Tibial artery (tissue), 4 donors: ENCODE measurements at regions not wholly inside any gene's neighbourhood (a gene's known extent, or its start where the extent isn't known, plus 50 kb on each side); places are given as distances from the start of the nearest gene placed in this dataset.
A peak's percentile ranks its signal among the peaks of the same experiment; 100 is the strongest.

ENCODE experiments used
- DNase-seq, 2 donors: peaks; one replicate each; pipeline ENCODE4 v3.0.0-alpha.2; 2019
- H3K27ac ChIP-seq, 2 donors: fragments of 200-600 bp; sonication (generic) in 1 of 2; 1 replicate in 1 of 2; 2 replicates in 1 of 2; pipeline ENCODE4 v1.5.1; 2018 to 2019; ENCODE audit warnings: mild to moderate bottlenecking in 1 of 2
- H3K27me3 ChIP-seq, 2 donors: fragments of 200-600 bp; sonication (generic) in 1 of 2; one replicate each; pipeline versions ENCODE4 v1.5.1 to v1.6.0; 2016 to 2019
- H3K36me3 ChIP-seq, 3 donors: fragments of 200-600 bp; sonication (generic) in 2 of 3; one replicate each; pipeline ENCODE4 v1.5.1; 2016 to 2019; ENCODE audit warnings: mild to moderate bottlenecking in 2 of 3
- H3K4me1 ChIP-seq, 4 donors: fragments of 200-600 bp; sonication (generic) in 2 of 4; 1 replicate in 3 of 4; 2 replicates in 1 of 4; pipeline ENCODE4 v1.5.1; 2016 to 2019
- H3K4me3 ChIP-seq, 2 donors: fragments of 200-600 bp; sonication (generic) in 1 of 2; 1 replicate in 1 of 2; 2 replicates in 1 of 2; pipeline ENCODE4 v1.5.1; 2018 to 2019; ENCODE audit warnings: mild to moderate bottlenecking in 2 of 2
- H3K9me3 ChIP-seq, 3 donors: fragments of 200-600 bp; sonication (generic) in 1 of 3; one replicate each; pipeline ENCODE4 v1.5.1; 2016 to 2019
- intact Hi-C: fragments of 100-400 bp; cut with DNase I; formaldehyde crosslinking; loops from one replicate; pipeline ENCODE4 v1.15.0; 2023; ENCODE audit warnings: low total_unique reads
- TF ChIP-seq, protein P1 (sequence below), 2 experiments: fragments of 200-600 bp in 1 of 2; fragments of 450-650 bp in 1 of 2; IDR thresholded peaks; one replicate each; pipeline ENCODE4 v1.5.1; 2017 to 2019; ENCODE audit warnings: antibody characterized with exemption in 2 of 2, mild to moderate bottlenecking in 1 of 2, moderate library complexity in 1 of 2

DNA sequence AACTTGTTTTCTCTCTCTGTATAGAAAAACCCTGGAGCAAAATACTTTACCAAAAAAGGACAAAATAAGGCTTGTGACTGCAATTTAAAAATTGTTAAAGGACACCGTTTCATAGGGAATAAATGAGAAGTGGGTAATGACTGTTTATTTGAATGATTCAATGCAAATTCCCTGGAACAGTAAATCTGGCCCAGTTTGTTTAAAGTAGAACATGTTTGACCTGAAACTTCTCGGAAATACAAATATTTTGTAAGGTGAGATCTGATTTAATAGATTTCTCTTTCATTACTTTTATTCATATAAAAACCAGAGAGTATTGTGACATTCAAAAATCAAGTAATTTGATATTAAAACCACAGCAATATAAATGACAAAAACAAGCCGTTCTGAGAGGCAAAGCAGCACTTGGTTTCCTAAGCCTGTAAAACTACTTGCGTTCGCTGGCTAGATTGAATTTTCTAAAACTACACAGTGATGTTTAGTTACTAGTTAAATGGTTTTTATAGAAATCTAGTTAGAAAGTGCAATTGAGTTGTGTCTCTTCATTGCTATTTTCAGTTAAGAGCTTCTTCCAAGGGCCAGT is 76.8 kb upstream of the PITRM1 start:
- no peaks in the 10 kb centered on the region for H3K9me3 ChIP-seq
- no peaks in the 10 kb centered on the region for H3K27me3 ChIP-seq
- DNase-seq, result no peak
- peaks cover 0 to 24% (median 7%) of the 10 kb centered on the region in 4 donors for H3K4me1 ChIP-seq
- peak overlapping the region; percentile 0 to 12 for H3K4me3 ChIP-seq
- no peaks in the 10 kb centered on the region for H3K36me3 ChIP-seq
- TF ChIP-seq, protein P1, sequence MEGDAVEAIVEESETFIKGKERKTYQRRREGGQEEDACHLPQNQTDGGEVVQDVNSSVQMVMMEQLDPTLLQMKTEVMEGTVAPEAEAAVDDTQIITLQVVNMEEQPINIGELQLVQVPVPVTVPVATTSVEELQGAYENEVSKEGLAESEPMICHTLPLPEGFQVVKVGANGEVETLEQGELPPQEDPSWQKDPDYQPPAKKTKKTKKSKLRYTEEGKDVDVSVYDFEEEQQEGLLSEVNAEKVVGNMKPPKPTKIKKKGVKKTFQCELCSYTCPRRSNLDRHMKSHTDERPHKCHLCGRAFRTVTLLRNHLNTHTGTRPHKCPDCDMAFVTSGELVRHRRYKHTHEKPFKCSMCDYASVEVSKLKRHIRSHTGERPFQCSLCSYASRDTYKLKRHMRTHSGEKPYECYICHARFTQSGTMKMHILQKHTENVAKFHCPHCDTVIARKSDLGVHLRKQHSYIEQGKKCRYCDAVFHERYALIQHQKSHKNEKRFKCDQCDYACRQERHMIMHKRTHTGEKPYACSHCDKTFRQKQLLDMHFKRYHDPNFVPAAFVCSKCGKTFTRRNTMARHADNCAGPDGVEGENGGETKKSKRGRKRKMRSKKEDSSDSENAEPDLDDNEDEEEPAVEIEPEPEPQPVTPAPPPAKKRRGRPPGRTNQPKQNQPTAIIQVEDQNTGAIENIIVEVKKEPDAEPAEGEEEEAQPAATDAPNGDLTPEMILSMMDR (IDR thresholded peaks at IDR 0.05), result no peak
- peak overlapping the region; percentile 78 to 79 for H3K27ac ChIP-seq
- intact Hi-C loops, result no loop called here

DNA sequence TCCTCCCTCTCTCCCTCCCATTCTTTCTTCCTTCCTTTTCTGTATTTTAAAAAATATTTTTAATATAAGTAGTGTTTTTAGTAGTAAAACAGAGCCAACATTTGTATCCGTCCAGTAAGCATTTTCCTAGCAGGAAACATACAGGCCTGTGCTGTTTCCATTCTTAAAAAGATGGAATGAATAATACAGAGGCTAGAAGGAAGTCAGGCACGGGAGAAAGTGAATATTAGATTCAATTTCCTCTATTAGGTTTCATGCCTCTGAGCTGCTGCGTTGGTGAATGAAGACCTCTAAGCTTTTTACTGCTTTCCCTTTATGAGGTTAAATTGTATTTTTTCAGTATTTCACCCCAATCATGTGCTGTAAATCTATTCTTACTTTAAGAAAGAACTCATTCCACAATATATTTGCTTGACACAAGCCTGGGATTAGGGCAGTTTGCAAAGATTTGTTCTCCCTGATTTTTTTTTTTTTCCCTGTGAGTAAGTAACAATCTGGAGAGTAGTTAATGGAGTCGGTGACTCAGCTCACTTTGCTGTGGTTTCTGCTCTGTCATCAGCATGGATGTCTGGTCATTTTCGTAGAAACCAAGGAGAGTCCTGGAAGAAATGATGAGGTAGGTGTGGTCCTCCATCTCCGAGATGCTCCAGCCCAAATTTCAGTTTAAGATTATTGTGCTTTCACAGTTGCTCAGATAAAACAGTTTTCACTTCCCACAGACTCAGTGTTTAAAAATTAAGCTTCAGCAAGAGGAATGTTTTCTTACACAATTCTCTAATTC is 76.1 kb upstream of the PITRM1 start:
- H3K4me1 ChIP-seq, result peaks cover 0 to 24% (median 7%) of the 10 kb centered on the region in 4 donors
- TF ChIP-seq, protein P1 (IDR thresholded peaks at IDR 0.05), result no peak
- H3K4me3 ChIP-seq, result peak overlapping the region; percentile 0 to 12
- no peaks in the 10 kb centered on the region for H3K27me3 ChIP-seq
- intact Hi-C loops, result no loop called here
- peak in 1 of 2 donors; percentile 40 for DNase-seq
- H3K27ac ChIP-seq, result peak overlapping the region; percentile 78 to 79
- H3K36me3 ChIP-seq, result no peaks in the 10 kb centered on the region
- no peaks in the 10 kb centered on the region for H3K9me3 ChIP-seq

DNA sequence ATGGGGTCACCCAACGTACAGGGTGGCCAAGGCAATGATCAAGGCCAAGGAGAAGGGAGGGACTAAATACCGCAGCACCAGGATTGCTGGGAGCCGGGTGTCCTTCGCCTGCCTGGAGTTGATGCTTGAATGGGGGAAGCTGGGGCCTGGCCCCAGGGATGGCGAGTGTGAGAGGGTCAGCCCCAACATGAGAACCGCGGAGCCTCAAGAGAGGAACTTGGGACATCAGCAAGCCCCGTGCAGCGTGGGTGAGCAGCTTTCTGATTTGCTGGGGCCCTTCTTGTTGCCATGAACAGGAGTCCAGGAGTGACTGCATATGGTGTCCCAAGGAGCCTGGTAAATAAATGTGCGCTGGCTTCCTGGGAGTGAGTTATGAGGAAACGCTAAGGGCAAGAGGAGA is 72.8 kb upstream of the PITRM1 start:
- Histone ChIP-seq H3K27me3 (no peaks in the 10 kb centered on the region), H3K27ac (no peak overlapping the region), H3K4me1 (peaks cover 0 to 24% (median 7%) of the 10 kb centered on the region in 4 donors), H3K9me3 (no peaks in the 10 kb centered on the region), H3K36me3 (no peaks in the 10 kb centered on the region), H3K4me3 (no peak overlapping the region)
- TF ChIP-seq, protein P1 (IDR thresholded peaks at IDR 0.05), result no peak
- intact Hi-C loops, result no loop called here
- DNase-seq, result no peak

DNA sequence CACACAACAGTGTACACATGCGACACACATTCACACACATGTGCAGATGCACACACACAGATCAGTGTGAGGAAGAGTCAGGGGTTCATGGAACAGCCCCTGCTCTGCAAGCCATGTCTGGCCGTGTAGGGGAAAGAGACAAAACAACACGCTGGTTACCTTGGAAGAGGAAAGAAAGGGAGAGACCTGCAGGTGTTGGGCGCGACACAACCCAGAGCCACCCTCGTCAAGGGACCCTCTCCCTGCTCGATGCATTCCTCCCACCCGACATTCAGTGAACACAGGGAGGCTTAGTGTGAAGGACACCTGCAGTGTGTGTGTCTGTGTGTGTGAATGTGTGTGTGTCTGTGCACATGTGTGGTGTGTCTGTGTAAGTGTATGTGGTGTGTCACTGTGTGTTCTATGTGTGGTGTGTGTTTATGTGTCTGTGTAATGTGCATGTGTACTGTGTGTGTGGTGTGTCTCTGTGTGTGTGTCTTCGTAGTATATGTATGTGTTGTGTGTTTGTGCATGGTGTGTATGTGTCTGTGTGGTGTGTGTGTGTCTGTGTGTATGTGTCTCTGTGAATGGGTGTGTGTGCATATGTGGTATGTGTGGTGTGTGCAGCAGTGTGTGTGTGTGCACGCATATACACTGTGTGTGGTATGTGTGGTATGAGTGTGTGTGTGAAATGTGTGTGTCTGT is 69.5 kb upstream of the PITRM1 start:
- H3K9me3 ChIP-seq, result no peaks in the 10 kb centered on the region
- no peak overlapping the region for H3K4me3 ChIP-seq
- no peak for DNase-seq
- H3K36me3 ChIP-seq, result no peaks in the 10 kb centered on the region
- intact Hi-C loops, result loop anchor here (2.0 kb wide), 1 partner anchor 1525 kb away; no protein-coding TSS in a partner anchor
- peaks cover 0 to 15% (median 2%) of the 10 kb centered on the region in 4 donors for H3K4me1 ChIP-seq
- TF ChIP-seq, protein P1 (IDR thresholded peaks at IDR 0.05), result no peak
- no peak overlapping the region for H3K27ac ChIP-seq
- H3K27me3 ChIP-seq, result no peaks in the 10 kb centered on the region

DNA sequence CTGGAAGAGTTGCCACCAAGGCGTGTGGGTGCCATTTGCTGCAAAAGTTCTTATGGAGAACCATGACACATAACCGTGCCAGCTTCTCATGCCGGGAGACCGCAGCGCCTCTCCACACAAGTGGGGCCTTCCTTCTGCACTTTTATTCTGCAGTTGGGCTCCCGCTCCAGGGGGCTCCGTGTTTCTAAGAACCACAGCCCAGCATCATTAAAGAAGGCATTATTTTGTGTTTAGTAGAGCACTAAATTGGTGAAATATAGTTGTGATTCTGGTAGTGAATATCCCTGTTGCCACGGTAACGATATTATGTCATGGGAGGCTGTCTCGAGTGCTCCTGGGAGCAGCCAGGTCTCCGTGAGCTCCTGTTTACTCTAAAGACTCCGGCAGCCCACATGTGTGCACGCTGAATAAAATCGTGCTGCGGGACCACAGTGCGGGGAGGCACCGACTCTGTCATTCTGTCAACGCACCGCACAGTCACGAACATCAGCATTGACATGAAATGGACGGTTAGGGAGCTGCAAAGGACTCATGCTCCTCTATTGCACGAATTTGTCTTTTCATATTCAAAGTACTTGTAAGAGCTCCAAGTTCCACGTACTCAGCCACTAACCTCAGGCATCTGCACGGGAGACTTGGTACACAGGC is 68.8 kb upstream of the PITRM1 start:
- H3K27ac ChIP-seq, result no peak overlapping the region
- no peak overlapping the region for H3K4me3 ChIP-seq
- intact Hi-C loops, result loop anchor here (2.0 kb wide), 1 partner anchor 1525 kb away; no protein-coding TSS in a partner anchor

More for the DNA sequence above, 68.8 kb upstream of the PITRM1 start:
- H3K27me3 ChIP-seq, result no peaks in the 10 kb centered on the region
- no peaks in the 10 kb centered on the region for H3K36me3 ChIP-seq
- no peaks in the 10 kb centered on the region for H3K9me3 ChIP-seq
- TF ChIP-seq, protein P1 (IDR thresholded peaks at IDR 0.05), result no peak
- peaks cover 0 to 15% (median 2%) of the 10 kb centered on the region in 4 donors for H3K4me1 ChIP-seq
- DNase-seq, result no peak
